ENCODE measurements at regions not wholly inside any gene's neighbourhood (a gene's known extent, or its start where the extent isn't known, plus 50 kb on each side); places are given as distances from the start of the nearest gene placed in this dataset.
A peak's percentile ranks its signal among the peaks of the same experiment; 100 is the strongest.

DNA sequence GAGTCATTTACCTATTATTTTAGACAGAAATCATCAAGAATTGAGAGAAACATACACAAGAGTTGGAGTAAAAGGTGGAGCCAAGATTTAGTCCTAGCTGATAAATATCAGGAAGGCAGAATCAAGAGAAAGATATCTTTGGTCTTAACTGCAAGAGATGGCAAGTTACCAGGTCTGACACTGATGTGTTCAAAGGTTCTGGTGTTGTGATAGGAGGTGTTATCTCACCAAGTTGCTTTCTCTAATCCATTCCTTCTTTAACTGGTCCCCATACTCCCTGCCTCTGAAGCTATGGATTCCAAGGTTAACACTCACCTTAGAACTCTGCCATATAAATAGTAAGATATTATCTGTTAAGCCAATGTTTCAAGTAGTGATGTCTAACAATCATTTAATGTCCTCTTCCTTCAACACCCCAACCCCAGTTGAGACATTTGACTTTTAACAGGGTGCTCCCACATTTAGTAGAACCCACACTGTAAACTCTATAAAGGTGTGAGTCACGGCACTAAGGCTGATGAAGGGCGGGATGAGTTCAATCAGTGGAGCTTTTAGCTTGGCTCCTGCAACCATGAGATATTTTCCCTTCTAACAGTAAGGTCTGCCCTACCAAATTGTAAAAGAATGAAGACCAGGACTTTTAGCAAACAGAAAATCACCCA, 333.7 kb downstream of the RND3 start:
- no CpG with 5 or more reads among the region's 2 CpGs for WGBS (ENCODE audit: insufficient coverage, low lambda C conversion rate)
- no peak overlapping the region for H3K4me3 ChIP-seq (ENCODE audit: low read length)
- no peaks in the 10 kb centered on the region for H3K9me3 ChIP-seq (ENCODE audit: control insufficient read depth, low read depth, low read length)
- peaks cover 11% of the 10 kb centered on the region for H3K4me1 ChIP-seq (ENCODE audit: control insufficient read depth, insufficient read depth, low read length)
- no peaks in the 10 kb centered on the region for H3K27me3 ChIP-seq (ENCODE audit: control insufficient read depth, insufficient read depth, low read length)
- H3K27ac ChIP-seq (ENCODE audit: low read length), result peak overlapping the region; percentile 40
- no peaks in the 10 kb centered on the region for H3K36me3 ChIP-seq (ENCODE audit: control insufficient read depth, insufficient read depth, low read length)
- DNase-seq, result peak in 1 of 2 donors; percentile 12

DNA sequence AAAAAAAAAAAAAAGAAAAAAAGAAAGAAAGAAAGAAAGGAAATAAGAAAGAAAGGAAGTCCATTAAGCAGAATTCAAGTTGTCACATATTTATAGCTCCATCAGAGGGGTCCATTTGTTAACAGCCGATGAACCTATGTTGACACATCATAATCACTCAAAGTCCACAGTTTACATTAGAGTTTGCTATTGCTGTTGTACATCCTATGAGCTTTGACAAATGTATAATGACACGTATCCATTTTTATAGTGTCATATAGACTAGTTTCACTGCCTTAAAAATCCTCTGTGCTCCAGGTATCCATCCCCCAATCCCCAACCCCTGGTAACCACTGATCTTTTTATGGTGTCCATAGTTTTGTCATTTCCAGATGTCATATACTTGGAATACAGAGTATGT, 335.2 kb downstream of the RND3 start:
- Histone ChIP-seq H3K4me1 (ENCODE audit: control insufficient read depth, insufficient read depth, low read length) (peaks cover 11% of the 10 kb centered on the region), H3K27me3 (ENCODE audit: control insufficient read depth, insufficient read depth, low read length) (no peaks in the 10 kb centered on the region), H3K36me3 (ENCODE audit: control insufficient read depth, insufficient read depth, low read length) (no peaks in the 10 kb centered on the region), H3K27ac (ENCODE audit: low read length) (no peak overlapping the region), H3K9me3 (ENCODE audit: control insufficient read depth, low read depth, low read length) (peaks cover under 1% of the 10 kb centered on the region), H3K4me3 (ENCODE audit: low read length) (no peak overlapping the region)
- WGBS (ENCODE audit: insufficient coverage, low lambda C conversion rate), result no CpG with 5 or more reads among the region's 2 CpGs
- DNase-seq, result peak in 1 of 2 donors; percentile 57

DNA sequence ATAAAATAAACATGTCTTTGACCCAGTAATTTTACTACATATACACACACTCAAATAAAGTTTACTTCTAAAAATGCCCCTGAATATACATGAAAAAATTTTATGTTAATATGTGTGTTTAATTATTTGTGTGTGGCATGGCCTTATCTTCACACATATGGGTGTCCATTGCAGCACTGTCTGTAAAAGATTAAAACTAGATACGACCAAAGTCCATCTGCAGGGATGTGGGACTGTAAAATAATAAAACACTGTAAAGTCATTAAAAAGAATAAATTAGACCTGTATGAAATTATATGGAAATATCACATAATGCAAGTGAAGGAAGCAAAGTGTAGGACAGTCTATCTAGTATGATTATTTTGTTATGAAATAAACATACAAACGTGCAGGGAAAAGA, 337.3 kb downstream of the RND3 start:
- no peak overlapping the region for H3K4me3 ChIP-seq (ENCODE audit: low read length)
- H3K36me3 ChIP-seq (ENCODE audit: control insufficient read depth, insufficient read depth, low read length), result no peaks in the 10 kb centered on the region
- 17% methylated on average over 2 of the region's 2 CpGs for WGBS (ENCODE audit: insufficient coverage, low lambda C conversion rate)
- H3K4me1 ChIP-seq (ENCODE audit: control insufficient read depth, insufficient read depth, low read length), result peaks cover 11% of the 10 kb centered on the region
- no peak overlapping the region for H3K27ac ChIP-seq (ENCODE audit: low read length)
- peak in 1 of 2 donors; percentile 76 for DNase-seq
- H3K27me3 ChIP-seq (ENCODE audit: control insufficient read depth, insufficient read depth, low read length), result no peaks in the 10 kb centered on the region
- H3K9me3 ChIP-seq (ENCODE audit: control insufficient read depth, low read depth, low read length), result peaks cover 5% of the 10 kb centered on the region

GRCh38 chr2:150147889-150148683, 339.4 kb downstream of the RND3 start:
- no peaks in the 10 kb centered on the region for H3K27me3 ChIP-seq (ENCODE audit: control insufficient read depth, insufficient read depth, low read length)
- no CpG with 5 or more reads among the region's 6 CpGs for WGBS (ENCODE audit: insufficient coverage, low lambda C conversion rate)
- no peak for DNase-seq
- H3K27ac ChIP-seq (ENCODE audit: low read length), result no peak overlapping the region
- no peaks in the 10 kb centered on the region for H3K36me3 ChIP-seq (ENCODE audit: control insufficient read depth, insufficient read depth, low read length)
- H3K4me3 ChIP-seq (ENCODE audit: low read length), result no peak overlapping the region
- peaks cover 5% of the 10 kb centered on the region for H3K9me3 ChIP-seq (ENCODE audit: control insufficient read depth, low read depth, low read length)
- peaks cover 6% of the 10 kb centered on the region for H3K4me1 ChIP-seq (ENCODE audit: control insufficient read depth, insufficient read depth, low read length)

- Histone ChIP-seq H3K27ac (ENCODE audit: low read length) (no peak overlapping the region), H3K4me3 (ENCODE audit: low read length) (no peak overlapping the region), H3K9me3 (ENCODE audit: control insufficient read depth, low read depth, low read length) (peaks cover 5% of the 10 kb centered on the region), H3K36me3 (ENCODE audit: control insufficient read depth, insufficient read depth, low read length) (no peaks in the 10 kb centered on the region), H3K4me1 (ENCODE audit: control insufficient read depth, insufficient read depth, low read length) (peaks cover 6% of the 10 kb centered on the region), H3K27me3 (ENCODE audit: control insufficient read depth, insufficient read depth, low read length) (no peaks in the 10 kb centered on the region)
- WGBS (ENCODE audit: insufficient coverage, low lambda C conversion rate), result no CpG with 5 or more reads among the region's 1 CpG
- no peak for DNase-seq
These were observed 340.6 kb downstream of the RND3 start for GRCh38 chr2:150146879-150147278.

DNA sequence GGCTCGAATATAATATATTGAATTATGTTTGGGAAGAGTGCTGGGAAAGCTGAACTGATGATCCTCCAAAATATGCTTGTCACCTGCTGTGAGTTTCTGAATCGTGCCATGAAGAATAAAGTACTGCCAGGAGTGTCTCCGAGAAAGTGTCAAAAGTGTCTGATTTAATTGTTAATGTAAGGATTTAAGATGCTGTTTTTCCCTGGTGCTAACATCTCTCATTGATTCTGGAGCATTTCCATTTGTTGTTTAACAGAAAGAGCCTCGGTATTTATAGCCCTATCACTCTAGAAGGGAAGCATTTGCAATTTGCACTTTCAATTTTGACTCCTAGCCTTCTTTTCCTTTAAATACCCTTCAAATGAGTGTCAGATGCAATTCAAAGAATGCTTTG, 342.2 kb downstream of the RND3 start:
- WGBS (ENCODE audit: insufficient coverage, low lambda C conversion rate), result 100% methylated on average over 2 of the region's 4 CpGs
- Histone ChIP-seq H3K4me1 (ENCODE audit: control insufficient read depth, insufficient read depth, low read length) (no peaks in the 10 kb centered on the region), H3K9me3 (ENCODE audit: control insufficient read depth, low read depth, low read length) (peaks cover 5% of the 10 kb centered on the region), H3K36me3 (ENCODE audit: control insufficient read depth, insufficient read depth, low read length) (no peaks in the 10 kb centered on the region), H3K4me3 (ENCODE audit: low read length) (no peak overlapping the region), H3K27me3 (ENCODE audit: control insufficient read depth, insufficient read depth, low read length) (no peaks in the 10 kb centered on the region), H3K27ac (ENCODE audit: low read length) (no peak overlapping the region)
- DNase-seq, result no peak

DNA sequence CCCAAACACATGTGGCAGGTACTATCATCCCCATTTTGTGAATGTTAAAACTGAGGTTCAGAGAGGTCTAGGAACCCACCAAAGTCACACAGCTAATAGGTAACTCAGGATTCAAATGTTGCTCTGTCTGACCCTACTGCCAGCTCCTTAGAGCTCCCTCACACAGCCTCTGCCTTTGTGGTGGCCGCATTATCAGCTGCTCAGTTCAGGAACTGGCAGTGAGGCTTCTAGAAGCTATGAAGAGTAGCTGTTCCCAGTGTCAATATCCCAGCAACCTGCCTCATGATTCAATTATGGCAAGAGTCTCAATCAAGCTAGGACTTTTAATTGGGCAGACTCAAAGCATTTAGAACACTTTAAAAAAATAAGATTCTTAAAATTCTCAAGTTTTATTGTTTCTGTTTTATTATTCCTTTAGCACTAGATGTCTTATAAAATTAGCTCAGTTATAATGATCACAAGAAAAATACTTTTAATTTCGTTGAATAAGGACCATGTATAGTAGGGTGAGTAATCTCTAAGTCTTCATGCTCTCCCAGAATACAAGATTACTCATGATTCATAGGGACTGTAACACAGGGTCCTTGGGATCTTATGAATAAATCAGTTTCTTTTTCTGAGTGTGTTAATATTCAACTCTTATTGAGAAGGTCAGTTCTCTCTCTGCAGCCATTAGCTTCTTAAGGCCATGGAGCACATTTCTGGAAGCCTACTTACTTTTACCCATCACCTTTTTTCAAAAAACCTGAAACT, 342.7 kb downstream of the RND3 start:
- no peak overlapping the region for H3K4me3 ChIP-seq (ENCODE audit: low read length)
- H3K4me1 ChIP-seq (ENCODE audit: control insufficient read depth, insufficient read depth, low read length), result no peaks in the 10 kb centered on the region
- no peaks in the 10 kb centered on the region for H3K36me3 ChIP-seq (ENCODE audit: control insufficient read depth, insufficient read depth, low read length)
- H3K9me3 ChIP-seq (ENCODE audit: control insufficient read depth, low read depth, low read length), result peaks cover 5% of the 10 kb centered on the region
- no peak for DNase-seq
- no peaks in the 10 kb centered on the region for H3K27me3 ChIP-seq (ENCODE audit: control insufficient read depth, insufficient read depth, low read length)
- WGBS (ENCODE audit: insufficient coverage, low lambda C conversion rate), result no CpG with 5 or more reads among the region's 2 CpGs
- H3K27ac ChIP-seq (ENCODE audit: low read length), result no peak overlapping the region

DNA sequence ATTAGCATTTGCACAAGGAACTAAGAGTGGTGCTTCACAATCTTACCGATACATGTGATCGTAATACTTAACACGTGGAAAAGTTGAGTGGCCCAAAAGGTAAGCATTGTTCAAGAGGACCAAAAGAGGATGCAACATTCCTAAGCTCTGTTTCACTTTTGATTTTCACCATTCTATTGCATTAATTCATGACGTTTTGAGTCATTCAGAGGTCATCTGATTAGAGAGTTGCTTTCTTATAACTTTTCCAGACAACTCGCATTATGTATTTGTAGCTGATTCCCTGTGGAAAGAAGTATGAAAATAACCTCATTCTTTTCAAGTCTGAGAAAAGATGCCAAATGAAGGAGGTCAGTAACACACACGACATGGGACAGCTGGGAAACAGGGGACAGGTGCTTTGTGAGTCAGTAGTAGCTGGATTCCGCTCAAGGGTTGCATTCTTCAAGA, 344.4 kb downstream of the RND3 start:
- no peak overlapping the region for H3K4me3 ChIP-seq (ENCODE audit: low read length)
- no peak for DNase-seq
- 85% methylated on average over 3 of the region's 7 CpGs for WGBS (ENCODE audit: insufficient coverage, low lambda C conversion rate)
- peaks cover 5% of the 10 kb centered on the region for H3K9me3 ChIP-seq (ENCODE audit: control insufficient read depth, low read depth, low read length)
- H3K27me3 ChIP-seq (ENCODE audit: control insufficient read depth, insufficient read depth, low read length), result no peaks in the 10 kb centered on the region
- H3K36me3 ChIP-seq (ENCODE audit: control insufficient read depth, insufficient read depth, low read length), result no peaks in the 10 kb centered on the region
- no peak overlapping the region for H3K27ac ChIP-seq (ENCODE audit: low read length)
- H3K4me1 ChIP-seq (ENCODE audit: control insufficient read depth, insufficient read depth, low read length), result no peaks in the 10 kb centered on the region

DNA sequence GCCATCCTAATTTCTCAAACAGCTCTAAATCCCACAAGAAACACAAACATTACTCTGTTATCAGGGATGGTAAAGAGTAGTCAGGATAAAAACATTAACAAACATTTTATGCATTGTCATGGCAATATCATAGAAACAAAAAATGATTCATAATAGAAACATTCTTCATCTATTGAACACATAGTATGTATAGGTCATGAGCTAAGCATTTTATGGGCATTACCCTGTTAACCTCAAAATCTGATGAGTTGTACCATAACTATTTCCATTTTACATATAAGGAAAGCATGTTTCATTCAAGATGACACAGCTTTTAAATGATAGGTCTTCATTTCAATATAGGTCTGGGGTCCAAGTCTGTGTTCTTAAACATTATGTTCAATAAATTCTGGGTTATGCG, 344.9 kb downstream of the RND3 start:
- no peaks in the 10 kb centered on the region for H3K36me3 ChIP-seq (ENCODE audit: control insufficient read depth, insufficient read depth, low read length)
- H3K4me3 ChIP-seq (ENCODE audit: low read length), result no peak overlapping the region
- no peaks in the 10 kb centered on the region for H3K27me3 ChIP-seq (ENCODE audit: control insufficient read depth, insufficient read depth, low read length)
- no peak overlapping the region for H3K27ac ChIP-seq (ENCODE audit: low read length)
- no peaks in the 10 kb centered on the region for H3K4me1 ChIP-seq (ENCODE audit: control insufficient read depth, insufficient read depth, low read length)
- no peak for DNase-seq
- no CpG with 5 or more reads among the region's 1 CpG for WGBS (ENCODE audit: insufficient coverage, low lambda C conversion rate)
- peaks cover 5% of the 10 kb centered on the region for H3K9me3 ChIP-seq (ENCODE audit: control insufficient read depth, low read depth, low read length)

- no peaks in the 10 kb centered on the region for H3K36me3 ChIP-seq (ENCODE audit: control insufficient read depth, insufficient read depth, low read length)
- WGBS (ENCODE audit: insufficient coverage, low lambda C conversion rate), result 86% methylated on average over 1 of the region's 4 CpGs
- H3K27ac ChIP-seq (ENCODE audit: low read length), result no peak overlapping the region
- DNase-seq, result no peak
- no peaks in the 10 kb centered on the region for H3K27me3 ChIP-seq (ENCODE audit: control insufficient read depth, insufficient read depth, low read length)
- H3K4me1 ChIP-seq (ENCODE audit: control insufficient read depth, insufficient read depth, low read length), result no peaks in the 10 kb centered on the region
- no peak overlapping the region for H3K4me3 ChIP-seq (ENCODE audit: low read length)
- H3K9me3 ChIP-seq (ENCODE audit: control insufficient read depth, low read depth, low read length), result no peaks in the 10 kb centered on the region
These were observed 346.1 kb downstream of the RND3 start for GRCh38 chr2:150141226-150142001.
